GM12878 (cell line): ENCODE measurements at regions not wholly inside any gene's neighbourhood (a gene's known extent, or its start where the extent isn't known, plus 50 kb on each side); places are given as distances from the start of the nearest gene placed in this dataset.

Source experiments
- ATAC-seq: fragments of 200-7000 bp; cut with Tn5 transposase; 3 replicates; pipeline ENCODE4 v1.9.1; 2020; ENCODE audit warnings: mild to moderate bottlenecking, moderate library complexity
- BruUV-seq: library from RNA; stranded (reverse); fragments of 400-500 nt; replicated peaks from 2 replicates; lab custom pipeline; 2021; lab: Mats Ljungman, UMichigan
- CTCF ChIA-PET: fragments of 300-600 bp; sonication (Branson Sonifier 250); formaldehyde crosslinking; extraction: SDS; loops from one replicate; lab custom pipeline; 2021; ENCODE audit warnings: inconsistent platforms; lab: Yijun Ruan, JAX
- POLR2A ChIA-PET: fragments of 350-600 bp; formaldehyde crosslinking; extraction: SDS; loops from one replicate; lab custom pipeline; 2021; ENCODE audit warnings: inconsistent platforms; lab: Charles Lee
- RAD21 ChIA-PET: fragments of 300-600 bp; sonication (Branson Sonifier 250); formaldehyde crosslinking; loops from one replicate; lab custom pipeline; 2023; ENCODE audit warnings: antibody characterized with exemption; ENCODE audit not compliant: unreplicated experiment; lab: Charles Lee
- SMC1A ChIA-PET: fragments of 300-600 bp; sonication (Branson Sonifier 250); formaldehyde crosslinking; loops from one replicate; lab custom pipeline; 2023; ENCODE audit not compliant: unreplicated experiment, uncharacterized antibody; lab: Charles Lee
- DNase-seq: peaks from one replicate; pipeline ENCODE4 v3.0.0-alpha.2; 2011; ENCODE audit warnings: low read depth, low spot score
- FAIRE-seq: peaks from 3 replicates; lab custom pipeline; 2011; peaks lifted over from hg19 to GRCh38; lab: Jason Lieb, UNC
- H2AFZ ChIP-seq: 2 replicates; pipeline ENCODE4 v1.6.0; 2011; ENCODE audit warnings: low read depth, low read length, control low read depth; ENCODE audit not compliant: control insufficient read depth
- H3K27ac ChIP-seq: 2 replicates; pipeline ENCODE4 v1.5.1; 2011; ENCODE audit warnings: control low read depth; ENCODE audit not compliant: control insufficient read depth, insufficient read depth
- H3K27me3 ChIP-seq, 2 experiments: replicated peaks in 1 of 2; 2 replicates each; pipeline versions ENCODE4 v1.6.0 to v1.6.1; 2011; ENCODE audit warnings: low read length in 1 of 2; ENCODE audit not compliant: control insufficient read depth in 2 of 2, insufficient read depth in 2 of 2
- H3K36me3 ChIP-seq, 2 experiments: 2 replicates each; pipeline ENCODE4 v1.5.1; 2011; ENCODE audit warnings: low read length in 1 of 2; ENCODE audit not compliant: control insufficient read depth in 2 of 2, insufficient read depth in 2 of 2
- H3K4me1 ChIP-seq: 2 replicates; pipeline ENCODE4 v1.6.1; 2011; ENCODE audit warnings: mild to moderate bottlenecking, low read length, moderate library complexity, mixed read lengths; ENCODE audit not compliant: control insufficient read depth, insufficient read depth
- H3K4me2 ChIP-seq: 2 replicates; pipeline ENCODE4 v1.6.0; 2011; ENCODE audit warnings: control low read depth; ENCODE audit not compliant: control insufficient read depth, insufficient read depth
- H3K4me3 ChIP-seq: fragments of 200-600 bp; sonication (generic); 2 replicates; pipeline ENCODE4 v1.5.1; 2016
- H3K79me2 ChIP-seq: 2 replicates; pipeline ENCODE4 v1.6.0; 2011; ENCODE audit warnings: low read length; ENCODE audit not compliant: control insufficient read depth, insufficient read depth
- H3K9ac ChIP-seq: 2 replicates; pipeline ENCODE4 v1.8.0; 2011; ENCODE audit warnings: low read length, control low read depth, mixed read lengths; ENCODE audit not compliant: control insufficient read depth, insufficient read depth
- H3K9me3 ChIP-seq: replicated peaks from 3 replicates; pipeline ENCODE4 v1.5.1; 2011; ENCODE audit warnings: mild to moderate bottlenecking, low read length; ENCODE audit not compliant: control insufficient read depth, insufficient read depth
- H4K20me1 ChIP-seq: 2 replicates; pipeline ENCODE4 v1.6.0; 2011; ENCODE audit not compliant: control insufficient read depth, insufficient read depth
- BMI1 ChIP-seq: fragments of 450-650 bp; IDR thresholded peaks from 2 replicates; pipeline ENCODE4 v1.6.1; 2016; ENCODE audit warnings: mild to moderate bottlenecking, moderate library complexity, borderline replicate concordance
- E2F8 ChIP-seq: fragments of 450-650 bp; IDR thresholded peaks from 2 replicates; pipeline ENCODE4 v1.6.1; 2018; ENCODE audit warnings: mild to moderate bottlenecking, low read depth, moderate library complexity; ENCODE audit not compliant: partially characterized antibody
- HDGF ChIP-seq: fragments of 450-650 bp; IDR thresholded peaks from 2 replicates; pipeline ENCODE4 v1.6.1; 2016; ENCODE audit warnings: antibody characterized with exemption
- POLR2AphosphoS5 ChIP-seq: IDR thresholded peaks from 2 replicates; pipeline ENCODE4 v1.6.1; 2011; ENCODE audit warnings: mild to moderate bottlenecking, low read length, inconsistent platforms
- SIN3A ChIP-seq: IDR thresholded peaks from 2 replicates; pipeline ENCODE4 v1.6.1; 2012; ENCODE audit warnings: low read depth, low read length, improper control_type of control experiment
- SP1 ChIP-seq: IDR thresholded peaks from one replicate; pipeline ENCODE4 v1.6.1; 2011; ENCODE audit warnings: low read depth, low read length
- SPI1 ChIP-seq: IDR thresholded peaks from 2 replicates; pipeline ENCODE4 v1.6.1; 2011; ENCODE audit warnings: low read depth, mild to moderate bottlenecking, low read length, moderate library complexity, borderline replicate concordance; ENCODE audit not compliant: insufficient read depth
- SREBF2 ChIP-seq: IDR thresholded peaks from 2 replicates; pipeline ENCODE4 v1.6.1; 2012; ENCODE audit warnings: mild to moderate bottlenecking, low read length
- SRF ChIP-seq, 2 experiments: IDR thresholded peaks; 2 replicates each; pipeline ENCODE4 v1.6.1; 2011; ENCODE audit warnings: low read depth in 2 of 2, low read length in 2 of 2, mild to moderate bottlenecking in 1 of 2, moderate library complexity in 1 of 2
- TBL1XR1 ChIP-seq: IDR thresholded peaks from 2 replicates; pipeline ENCODE4 v1.6.1; 2012; ENCODE audit warnings: low read depth, low read length, improper control_type of control experiment
- ZNF274 ChIP-seq: IDR thresholded peaks from one replicate; pipeline ENCODE4 v1.8.0; 2011; ENCODE audit not compliant: insufficient read length, insufficient read depth
- WGBS: methylation state at CpG from one replicate; pipeline ENCODE4 v1.1.6; 2016; ENCODE audit warnings: low lambda C conversion rate; ENCODE audit not compliant: insufficient replicate concordance, insufficient coverage; ENCODE audit errors: missing lambda C conversion rate; 5-methylcytosine and 5-hydroxymethylcytosine counted together
- in situ Hi-C: fragments of 300-500 bp; cut with MboI; formaldehyde crosslinking; loops from 9 replicates; pipeline ENCODE4 v1.14.3; 2018; ENCODE audit warnings: mixed read lengths
- intact Hi-C: fragments of 100-400 bp; cut with micrococcal nuclease; formaldehyde crosslinking; loops from one replicate; pipeline ENCODE4 v1.14.2; 2022; ENCODE audit not compliant: unreplicated experiment

GRCh38 chr13:28550091-28550490 lies 55.2 kb upstream of the FLT1 start (continued):
- TF ChIP-seq HDGF: no peak
- no peak for TF ChIP-seq SREBF2
- TF ChIP-seq SIN3A: no peak

GRCh38 chr13:28548872-28549271 lies 53.9 kb upstream of the FLT1 start:
- no peak overlapping the region for H3K4me3 ChIP-seq
- ChIA-PET POLR2A (no interaction called here), CTCF (interaction anchor here (0.6 to 1.5 kb wide), 6 partner anchors 36 to 224 kb away, joined by 3 to 7 read pairs (median 3); no protein-coding TSS in a partner anchor), RAD21 (no interaction called here), SMC1A (interaction anchor here (0.6 to 1.8 kb wide), 4 partner anchors 8 to 221 kb away, joined by 3 to 4 read pairs (median 3); no protein-coding TSS in a partner anchor)
- no peaks in the 10 kb centered on the region for H3K79me2 ChIP-seq
- no peak overlapping the region for H3K4me2 ChIP-seq
- peaks cover 2% of the 10 kb centered on the region; the same call in 2 of the 3 replicates for H3K9me3 ChIP-seq
- ATAC-seq (no peak), DNase-seq (no peak), FAIRE-seq (no peak)
- TF ChIP-seq SRF (IDR thresholded peaks at IDR 0.05; ENCODE audit: low read depth in 2 of 2, low read length in 2 of 2) (no peak), BMI1 (no peak)
- no peaks in the 10 kb centered on the region for H4K20me1 ChIP-seq
- H2AFZ ChIP-seq: no peak overlapping the region
- H3K36me3 ChIP-seq: no peaks in the 10 kb centered on the region
- H3K27ac ChIP-seq: no peak overlapping the region
- H3K27me3 ChIP-seq: no peaks in the 10 kb centered on the region
- H3K9ac ChIP-seq: no peak overlapping the region
- in situ Hi-C loops (no loop called here), intact Hi-C loops (no loop called here)
- 11% methylated on average over 2 of the region's 2 CpGs for WGBS
- BruUV-seq: no TSS peak
- H3K4me1 ChIP-seq: no peaks in the 10 kb centered on the region

DNA sequence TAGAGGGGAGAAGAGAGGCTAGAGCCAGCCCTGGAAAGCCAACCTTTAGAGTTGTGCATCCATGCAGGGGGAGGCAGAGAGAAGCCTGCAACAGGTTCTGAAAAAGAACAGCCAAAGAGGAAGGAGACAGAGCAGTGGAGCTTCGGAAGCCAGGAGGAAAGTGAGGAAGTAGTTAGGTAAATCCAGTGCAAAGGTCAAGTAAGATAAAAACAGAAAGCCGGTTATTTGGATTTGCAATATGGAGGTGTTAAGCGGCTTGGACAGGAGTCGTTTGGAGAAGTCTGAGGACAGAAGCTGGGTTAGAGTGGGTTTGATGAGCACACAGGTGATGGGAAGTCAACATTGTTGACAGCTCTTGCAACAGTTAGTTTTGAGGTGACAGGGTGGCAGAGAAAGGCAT lies 53.5 kb upstream of the FLT1 start:
- DNase-seq (no peak), FAIRE-seq (no peak), ATAC-seq (no peak)
- Histone ChIP-seq H3K27me3 (no peaks in the 10 kb centered on the region), H3K4me1 (no peaks in the 10 kb centered on the region), H3K27ac (no peak overlapping the region), H3K4me3 (no peak overlapping the region), H2AFZ (no peak overlapping the region), H3K36me3 (no peaks in the 10 kb centered on the region), H3K9ac (no peak overlapping the region), H3K4me2 (no peak overlapping the region), H3K79me2 (no peaks in the 10 kb centered on the region), H3K9me3 (peaks cover 2% of the 10 kb centered on the region; the same call in 2 of the 3 replicates), H4K20me1 (no peaks in the 10 kb centered on the region)
- SMC1A ChIA-PET: interaction anchor here (0.6 to 1.8 kb wide), 4 partner anchors 8 to 220 kb away, joined by 3 to 4 read pairs (median 3); no protein-coding TSS in a partner anchor
- WGBS: 78% methylated on average over 4 of the region's 4 CpGs
- in situ Hi-C loops: no loop called here
- POLR2A ChIA-PET: no interaction called here
- no TSS peak for BruUV-seq
- intact Hi-C loops: no loop called here
- RAD21 ChIA-PET: no interaction called here
- CTCF ChIA-PET: interaction anchor here (0.6 to 1.5 kb wide), 6 partner anchors 37 to 224 kb away, joined by 3 to 7 read pairs (median 3); no protein-coding TSS in a partner anchor
- TF ChIP-seq POLR2AphosphoS5 (no peak), E2F8 (no peak), SPI1 (no peak), ZNF274 (no peak), SP1 (no peak), TBL1XR1 (no peak)
